ENCODE measurements at regions not wholly inside any gene's neighbourhood (a gene's known extent, or its start where the extent isn't known, plus 50 kb on each side); places are given as distances from the start of the nearest gene placed in this dataset.
A peak's percentile ranks its signal among the peaks of the same experiment; 100 is the strongest.

DNA sequence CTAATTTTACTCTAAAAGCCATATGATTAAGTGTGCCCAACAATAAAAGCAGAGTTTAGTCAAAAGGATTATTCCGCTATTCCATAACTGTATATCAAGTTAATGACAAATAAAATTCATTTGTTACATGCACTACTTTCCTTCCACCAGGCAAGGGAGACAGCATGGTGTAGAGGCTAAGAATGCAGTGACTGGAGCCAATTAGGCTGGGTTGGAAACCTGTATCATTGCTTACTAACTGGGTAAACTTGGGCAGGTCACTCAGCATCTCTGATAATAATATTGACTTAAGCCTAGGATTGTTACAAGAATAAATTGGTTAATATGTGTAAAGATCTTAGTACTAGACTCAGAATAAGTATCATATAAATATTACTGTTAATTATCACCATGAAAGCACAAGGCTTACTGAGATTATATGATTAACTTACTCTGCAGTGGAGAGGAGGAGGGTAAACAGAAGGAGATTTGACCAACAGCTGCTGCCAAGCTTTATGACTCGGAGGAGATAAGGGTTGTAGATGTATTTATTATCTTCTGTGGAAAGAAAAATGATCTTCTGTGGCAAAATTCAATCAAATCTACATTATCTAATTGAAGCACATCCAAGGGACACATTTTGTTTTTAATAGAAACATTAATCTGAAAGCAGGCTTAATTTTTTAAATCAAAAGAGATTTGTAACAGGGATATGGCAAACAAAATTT is 1459.9 kb downstream of the GRIK2 start:
- TF ChIP-seq, protein P1, sequence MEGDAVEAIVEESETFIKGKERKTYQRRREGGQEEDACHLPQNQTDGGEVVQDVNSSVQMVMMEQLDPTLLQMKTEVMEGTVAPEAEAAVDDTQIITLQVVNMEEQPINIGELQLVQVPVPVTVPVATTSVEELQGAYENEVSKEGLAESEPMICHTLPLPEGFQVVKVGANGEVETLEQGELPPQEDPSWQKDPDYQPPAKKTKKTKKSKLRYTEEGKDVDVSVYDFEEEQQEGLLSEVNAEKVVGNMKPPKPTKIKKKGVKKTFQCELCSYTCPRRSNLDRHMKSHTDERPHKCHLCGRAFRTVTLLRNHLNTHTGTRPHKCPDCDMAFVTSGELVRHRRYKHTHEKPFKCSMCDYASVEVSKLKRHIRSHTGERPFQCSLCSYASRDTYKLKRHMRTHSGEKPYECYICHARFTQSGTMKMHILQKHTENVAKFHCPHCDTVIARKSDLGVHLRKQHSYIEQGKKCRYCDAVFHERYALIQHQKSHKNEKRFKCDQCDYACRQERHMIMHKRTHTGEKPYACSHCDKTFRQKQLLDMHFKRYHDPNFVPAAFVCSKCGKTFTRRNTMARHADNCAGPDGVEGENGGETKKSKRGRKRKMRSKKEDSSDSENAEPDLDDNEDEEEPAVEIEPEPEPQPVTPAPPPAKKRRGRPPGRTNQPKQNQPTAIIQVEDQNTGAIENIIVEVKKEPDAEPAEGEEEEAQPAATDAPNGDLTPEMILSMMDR (IDR thresholded peaks at IDR 0.05) = no peak
- TF ChIP-seq POLR2AphosphoS5 (IDR thresholded peaks at IDR 0.05) = peak in 1 of 3 donors; percentile 33
